H1 (cell line): ENCODE measurements at regions not wholly inside any gene's neighbourhood (a gene's known extent, or its start where the extent isn't known, plus 50 kb on each side); places are given as distances from the start of the nearest gene placed in this dataset.

ENCODE experiments used
- CTCF ChIA-PET: fragments of 300-600 bp; sonication (Branson Sonifier 250); formaldehyde crosslinking; loops from one replicate; lab custom pipeline; 2021; ENCODE audit not compliant: partially characterized antibody; lab: Charles Lee
- POLR2A ChIA-PET: fragments of 300-600 bp; sonication (Branson Sonifier 250); formaldehyde crosslinking; loops from one replicate; lab custom pipeline; 2021; ENCODE audit warnings: inconsistent platforms; ENCODE audit not compliant: partially characterized antibody; lab: Charles Lee
- DNase-seq, 2 experiments: peaks; one replicate each; pipeline versions ENCODE4 v3.0.0 to v3.0.0-alpha.2; 2010 to 2022; ENCODE audit warnings: low spot score in 2 of 2, low read depth in 1 of 2, mixed read lengths in 1 of 2
- FAIRE-seq: peaks from 2 replicates; lab custom pipeline; 2011; peaks lifted over from hg19 to GRCh38; lab: Jason Lieb, UNC
- H2AFZ ChIP-seq: 2 replicates; pipeline ENCODE4 v1.8.1; 2012; ENCODE audit warnings: low read length, inconsistent platforms
- H2AK5ac ChIP-seq: 2 replicates; pipeline ENCODE4 v1.6.1; 2013; ENCODE audit warnings: low read depth, low read length
- H2BK120ac ChIP-seq: replicated peaks from 2 replicates; pipeline ENCODE3; 2013; ENCODE audit warnings: low read depth, low read length, inconsistent platforms
- H2BK12ac ChIP-seq: 2 replicates; pipeline ENCODE4 v1.6.1; 2013; ENCODE audit warnings: low read depth, low read length
- H2BK15ac ChIP-seq: 2 replicates; pipeline ENCODE4 v1.6.1; 2013; ENCODE audit warnings: low read length
- H2BK20ac ChIP-seq: 2 replicates; pipeline ENCODE4 v1.6.1; 2013; ENCODE audit warnings: low read length
- H2BK5ac ChIP-seq: 2 replicates; pipeline ENCODE4 v1.6.1; 2013; ENCODE audit warnings: low read depth, low read length
- H3K14ac ChIP-seq: 2 replicates; pipeline ENCODE4 v1.6.1; 2013; ENCODE audit warnings: inconsistent platforms; ENCODE audit not compliant: insufficient read length
- H3K18ac ChIP-seq: 2 replicates; pipeline ENCODE4 v1.6.1; 2013; ENCODE audit warnings: low read length; ENCODE audit errors: extremely low read depth
- H3K23ac ChIP-seq: 2 replicates; pipeline ENCODE4 v1.6.1; 2013; ENCODE audit warnings: inconsistent platforms; ENCODE audit not compliant: insufficient read length
- H3K23me2 ChIP-seq: 2 replicates; pipeline ENCODE4 v1.6.1; 2013; ENCODE audit warnings: low read depth, low read length
- H3K27ac ChIP-seq: 2 replicates; pipeline ENCODE4 v1.6.1; 2011; ENCODE audit warnings: low read depth, low read length, inconsistent platforms
- H3K27me3 ChIP-seq, 4 experiments: replicated peaks in 1 of 4; 1 replicate in 1 of 4; 2 replicates in 3 of 4; pipeline versions ENCODE4 v1.6.1 to v1.8.1; 2011 to 2013; ENCODE audit warnings: low read length in 3 of 4, mild to moderate bottlenecking in 3 of 4, inconsistent platforms in 2 of 4, mixed read lengths in 2 of 4, moderate library complexity in 1 of 4; ENCODE audit not compliant: control insufficient read depth in 3 of 4, insufficient read depth in 3 of 4; ENCODE audit errors: extremely low read depth in 1 of 4
- H3K36me3 ChIP-seq, 4 experiments: 2 replicates each; pipeline versions ENCODE4 v1.6.1 to v1.8.1; 2011 to 2013; ENCODE audit warnings: mild to moderate bottlenecking in 4 of 4, low read length in 3 of 4, moderate library complexity in 2 of 4, control low read depth in 1 of 4, inconsistent platforms in 1 of 4; ENCODE audit not compliant: insufficient read depth in 4 of 4, control insufficient read depth in 2 of 4
- H3K4ac ChIP-seq: replicated peaks from 2 replicates; pipeline ENCODE3; 2013; ENCODE audit warnings: low read length, low read depth, mixed read lengths, inconsistent platforms; ENCODE audit not compliant: insufficient read length
- H3K4me1 ChIP-seq, 4 experiments: replicated peaks in 1 of 4; 1 replicate in 1 of 4; 2 replicates in 3 of 4; pipeline versions ENCODE4 v1.6.1 to v1.8.1; 2011 to 2013; ENCODE audit warnings: low read length in 3 of 4, inconsistent platforms in 2 of 4, mixed read lengths in 1 of 4; ENCODE audit not compliant: insufficient read depth in 4 of 4, control insufficient read depth in 3 of 4
- H3K4me2 ChIP-seq, 2 experiments: 2 replicates each; pipeline versions ENCODE4 v1.6.1 to v1.8.1; 2011 to 2013; ENCODE audit warnings: low read depth in 2 of 2, low read length in 2 of 2, control low read depth in 1 of 2, inconsistent platforms in 1 of 2, mild to moderate bottlenecking in 1 of 2; ENCODE audit not compliant: insufficient read depth in 1 of 2
- H3K4me3 ChIP-seq, 4 experiments: fragments of 200-600, 300-600 bp in 1 of 4; sonication (generic), shearing (Covaris generic), sonication (Bioruptor Twin) in 1 of 4; 2 replicates each; pipeline versions ENCODE4 v1.5.1 to v1.8.1; 2011 to 2016; ENCODE audit warnings: low read length in 4 of 4, low read depth in 3 of 4, control low read depth in 2 of 4, inconsistent platforms in 2 of 4, mild to moderate bottlenecking in 2 of 4, mixed read lengths in 1 of 4, moderate library complexity in 1 of 4; ENCODE audit not compliant: insufficient read depth in 2 of 4; ENCODE audit errors: extremely low read depth in 1 of 4
- H3K56ac ChIP-seq: replicated peaks from 2 replicates; pipeline ENCODE3; 2013; ENCODE audit warnings: low read depth, mild to moderate bottlenecking, mixed read lengths, low read length, inconsistent platforms; ENCODE audit not compliant: insufficient read length
- H3K79me1 ChIP-seq: 2 replicates; pipeline ENCODE4 v1.6.1; 2013; ENCODE audit warnings: low read depth, low read length, control low read depth
- H3K79me2 ChIP-seq, 2 experiments: 2 replicates each; pipeline versions ENCODE4 v1.6.1 to v1.8.1; 2012 to 2013; ENCODE audit warnings: low read length in 2 of 2, mild to moderate bottlenecking in 2 of 2, inconsistent platforms in 1 of 2; ENCODE audit not compliant: insufficient read depth in 2 of 2, control insufficient read depth in 1 of 2
- H3K9ac ChIP-seq, 4 experiments: replicated peaks in 1 of 4; 1 replicate in 1 of 4; 2 replicates in 3 of 4; pipeline versions ENCODE4 v1.6.1 to v1.8.1; 2011 to 2013; ENCODE audit warnings: low read depth in 3 of 4, low read length in 3 of 4, control low read depth in 2 of 4, mild to moderate bottlenecking in 2 of 4, moderate library complexity in 2 of 4, inconsistent platforms in 1 of 4; ENCODE audit errors: extremely low read depth in 1 of 4
- H3K9me3 ChIP-seq, 2 experiments: 2 replicates each; pipeline versions ENCODE4 v1.6.1 to v1.8.1; 2012 to 2013; ENCODE audit warnings: mild to moderate bottlenecking in 2 of 2, moderate library complexity in 2 of 2, control low read depth in 1 of 2, inconsistent platforms in 1 of 2, low read depth in 1 of 2, low read length in 1 of 2, mixed read lengths in 1 of 2; ENCODE audit not compliant: insufficient read depth in 2 of 2
- H4K20me1 ChIP-seq, 2 experiments: replicated peaks in 1 of 2; 2 replicates each; pipeline versions ENCODE3 to v1.8.1; 2011 to 2013; ENCODE audit warnings: inconsistent platforms in 2 of 2, low read length in 2 of 2, mild to moderate bottlenecking in 1 of 2; ENCODE audit not compliant: insufficient read depth in 2 of 2, control insufficient read depth in 1 of 2
- H4K5ac ChIP-seq: 2 replicates; pipeline ENCODE4 v1.6.1; 2013; ENCODE audit warnings: low read length, low read depth, mixed read lengths, inconsistent platforms; ENCODE audit not compliant: insufficient read length
- H4K8ac ChIP-seq: 2 replicates; pipeline ENCODE4 v1.8.0; 2013; ENCODE audit warnings: mild to moderate bottlenecking, moderate library complexity, low read length, inconsistent platforms; ENCODE audit not compliant: insufficient read depth; ENCODE audit errors: extremely low read depth
- H4K91ac ChIP-seq: replicated peaks from 2 replicates; pipeline ENCODE3; 2013; ENCODE audit warnings: low read length, mixed read lengths, inconsistent platforms; ENCODE audit not compliant: insufficient read length
- BACH1 ChIP-seq: IDR thresholded peaks from 2 replicates; pipeline ENCODE4 v1.6.1; 2012; ENCODE audit warnings: low read length, improper control_type of control experiment
- BCL11A ChIP-seq, 2 experiments: IDR thresholded peaks; one replicate each; pipeline ENCODE4 v1.6.1; 2011; ENCODE audit warnings: low read depth in 2 of 2, low read length in 2 of 2, mild to moderate bottlenecking in 2 of 2
- EGR1 ChIP-seq: IDR thresholded peaks from 2 replicates; pipeline ENCODE4 v1.6.1; 2011; ENCODE audit warnings: low read depth, low read length, borderline replicate concordance
- NRF1 ChIP-seq: IDR thresholded peaks from 2 replicates; pipeline ENCODE4 v1.6.1; 2011; ENCODE audit warnings: mild to moderate bottlenecking, low read depth, low read length, improper control_type of control experiment
- POU5F1 ChIP-seq: IDR thresholded peaks from 2 replicates; pipeline ENCODE4 v1.6.1; 2011; ENCODE audit warnings: low read depth, mild to moderate bottlenecking, low read length, moderate library complexity
- RNF2 ChIP-seq: fragments of 200-900, 300-1000 bp; sonication (generic); IDR thresholded peaks from 2 replicates; pipeline ENCODE4 v1.7.1; 2016; ENCODE audit warnings: borderline replicate concordance, low read depth, mild to moderate bottlenecking, antibody characterized with exemption, low read length; ENCODE audit not compliant: poor library complexity, severe bottlenecking; ENCODE audit errors: missing control alignments
- SP2 ChIP-seq: IDR thresholded peaks from 2 replicates; pipeline ENCODE4 v1.6.1; 2012; ENCODE audit warnings: mild to moderate bottlenecking, low read length, inconsistent platforms
- SRF ChIP-seq: IDR thresholded peaks from 2 replicates; pipeline ENCODE4 v1.6.1; 2011; ENCODE audit warnings: mild to moderate bottlenecking, low read depth, low read length, moderate library complexity
- WGBS, 2 experiments: shearing (Covaris generic) in 1 of 2; methylation state at CpG; one replicate each; pipeline versions ENCODE4 v1.1.6 to v1.1.7; 2013 to 2015; ENCODE audit warnings: low lambda C conversion rate in 2 of 2, mixed read lengths in 2 of 2, inconsistent platforms in 1 of 2, low coverage in 1 of 2, missing lambda C conversion rate in 1 of 2; ENCODE audit not compliant: insufficient replicate concordance in 2 of 2, insufficient coverage in 1 of 2, insufficient read length in 1 of 2; ENCODE audit errors: extremely low coverage in 1 of 2, missing lambda C conversion rate in 1 of 2; 5-methylcytosine and 5-hydroxymethylcytosine counted together

GRCh38 chr10:110437761-110438341, 59.9 kb upstream of the DUSP5 start:
- Histone ChIP-seq H3K23me2 (no peaks in the 10 kb centered on the region), H4K91ac (no peak overlapping the region), H4K20me1 (no peaks in the 10 kb centered on the region), H3K27me3 (no peaks in the 10 kb centered on the region), H3K79me1 (no peaks in the 10 kb centered on the region), H3K14ac (no peak overlapping the region), H2BK5ac (peak overlapping the region; percentile 44), H3K4me3 (no peak overlapping the region), H3K23ac (no peak overlapping the region), H3K79me2 (no peaks in the 10 kb centered on the region), H3K56ac (no peak overlapping the region), H4K8ac (0 out of 2 replicates have a peak overlapping the region, but pooled peaks have one; percentile 26), H3K4ac (no peak overlapping the region), H3K9me3 (no peaks in the 10 kb centered on the region), H3K36me3 (no peaks in the 10 kb centered on the region), H3K4me1 (peaks cover 0 to 8% (median under 1%) of the 10 kb centered on the region in 4 experiments; a peak in 3 of 7 replicates), H2AK5ac (no peak overlapping the region), H2BK120ac (no peak overlapping the region), H4K5ac (no peak overlapping the region), H3K9ac (no peak overlapping the region), H3K4me2 (no peak overlapping the region), H3K18ac (no peak overlapping the region), H2BK20ac (no peak overlapping the region), H2BK15ac (no peak overlapping the region), H2AFZ (no peak overlapping the region), H2BK12ac (0 out of 2 replicates have a peak overlapping the region, but pooled peaks have one; percentile 50), H3K27ac (no peak overlapping the region)
- CTCF ChIA-PET = interaction anchor here (0.9 kb wide), 1 partner anchor 42 kb away, joined by 3 read pairs; no protein-coding TSS in a partner anchor
- POLR2A ChIA-PET = interaction anchor here (0.9 kb wide), 1 partner anchor 9 kb away, joined by 3 read pairs; no protein-coding TSS in a partner anchor
- DNase-seq = no peak
- no peak for FAIRE-seq
- TF ChIP-seq RNF2 (no peak), SP2 (no peak), POU5F1 (no peak), BCL11A (IDR thresholded peaks at IDR 0.05; ENCODE audit: low read depth in 2 of 2, low read length in 2 of 2) (no peak), SRF (no peak), BACH1 (no peak), NRF1 (no peak), EGR1 (no peak)
- WGBS, 2 experiments = 82% methylated on average over 11 of the region's 11 CpGs; no CpG with 5 or more reads in 1 of the 2 experiments
